Mesenchymal stem cell (in vitro differentiated cells and primary cell): ENCODE measurements at regions not wholly inside any gene's neighbourhood (a gene's known extent, or its start where the extent isn't known, plus 50 kb on each side); places are given as distances from the start of the nearest gene placed in this dataset.

ENCODE experiments used
- DNase-seq: peaks from one replicate; pipeline ENCODE4 v3.0.0-alpha.2; 2013
- H2AFZ ChIP-seq: one replicate; pipeline ENCODE4 v1.6.1; 2013; ENCODE audit warnings: low read depth, mild to moderate bottlenecking, control low read depth, inconsistent platforms, low read length, moderate library complexity
- H2AK5ac ChIP-seq: 2 replicates; pipeline ENCODE4 v1.6.1; 2013; ENCODE audit warnings: low read length, moderate library complexity, mild to moderate bottlenecking, inconsistent platforms; ENCODE audit not compliant: severe bottlenecking
- H2BK120ac ChIP-seq: one replicate; pipeline ENCODE4 v1.6.1; 2013; ENCODE audit warnings: low read depth, mild to moderate bottlenecking, inconsistent platforms, low read length, moderate library complexity
- H2BK12ac ChIP-seq, 2 experiments: one replicate each; pipeline ENCODE4 v1.6.1; 2013; ENCODE audit warnings: inconsistent platforms in 2 of 2, low read length in 2 of 2, mild to moderate bottlenecking in 2 of 2, moderate library complexity in 2 of 2, control low read depth in 1 of 2
- H2BK15ac ChIP-seq: one replicate; pipeline ENCODE4 v1.6.1; 2013; ENCODE audit warnings: mild to moderate bottlenecking, low read depth, inconsistent platforms; ENCODE audit not compliant: poor library complexity, severe bottlenecking
- H2BK5ac ChIP-seq: 2 replicates; pipeline ENCODE4 v1.6.1; 2013; ENCODE audit warnings: low read depth, mild to moderate bottlenecking, low read length, control low read depth, inconsistent platforms; ENCODE audit not compliant: poor library complexity, severe bottlenecking
- H3K14ac ChIP-seq, 2 experiments: one replicate each; pipeline ENCODE4 v1.6.1; 2013; ENCODE audit warnings: inconsistent platforms in 2 of 2, low read length in 2 of 2, control low read depth in 1 of 2, mild to moderate bottlenecking in 1 of 2, moderate library complexity in 1 of 2
- H3K18ac ChIP-seq, 2 experiments: one replicate each; pipeline ENCODE4 v1.6.1; 2013; ENCODE audit warnings: inconsistent platforms in 2 of 2, low read length in 2 of 2, control low read depth in 1 of 2, low read depth in 1 of 2, mild to moderate bottlenecking in 1 of 2
- H3K23ac ChIP-seq, 2 experiments: one replicate each; pipeline ENCODE4 v1.6.1; 2013; ENCODE audit warnings: inconsistent platforms in 2 of 2, low read length in 2 of 2, mild to moderate bottlenecking in 2 of 2, moderate library complexity in 2 of 2, control low read depth in 1 of 2
- H3K27ac ChIP-seq: 2 replicates; pipeline ENCODE4 v1.5.1; 2013; ENCODE audit warnings: mild to moderate bottlenecking, moderate library complexity, low read length, control low read depth, inconsistent platforms; ENCODE audit not compliant: poor library complexity, severe bottlenecking
- H3K27me3 ChIP-seq, 2 experiments: 2 replicates each; pipeline versions ENCODE4 v1.6.1 to v1.7.0; 2013; ENCODE audit warnings: low read length in 2 of 2, mild to moderate bottlenecking in 2 of 2, moderate library complexity in 2 of 2, control low read depth in 1 of 2, inconsistent platforms in 1 of 2; ENCODE audit not compliant: control insufficient read depth in 1 of 2, insufficient read depth in 1 of 2
- H3K36me3 ChIP-seq, 2 experiments: 2 replicates each; pipeline versions ENCODE4 v1.6.1 to v1.7.0; 2013; ENCODE audit warnings: low read length in 2 of 2, control low read depth in 1 of 2, inconsistent platforms in 1 of 2, low read depth in 1 of 2, mild to moderate bottlenecking in 1 of 2; ENCODE audit not compliant: insufficient read depth in 2 of 2, control insufficient read depth in 1 of 2
- H3K4ac ChIP-seq, 2 experiments: one replicate each; pipeline ENCODE4 v1.6.1; 2013; ENCODE audit warnings: inconsistent platforms in 2 of 2, low read length in 2 of 2, mild to moderate bottlenecking in 2 of 2, moderate library complexity in 2 of 2, control low read depth in 1 of 2, low read depth in 1 of 2
- H3K4me1 ChIP-seq: 2 replicates; pipeline ENCODE4 v1.6.1; 2013; ENCODE audit warnings: low read depth, low read length, control low read depth; ENCODE audit not compliant: control insufficient read depth, insufficient read depth
- H3K4me2 ChIP-seq: 2 replicates; pipeline ENCODE4 v1.6.1; 2013; ENCODE audit warnings: low read length, mild to moderate bottlenecking, inconsistent platforms; ENCODE audit not compliant: poor library complexity, severe bottlenecking
- H3K4me3 ChIP-seq, 2 experiments: 2 replicates each; pipeline versions ENCODE4 v1.5.1 to v1.7.0; 2013; ENCODE audit warnings: low read length in 2 of 2, mild to moderate bottlenecking in 2 of 2, control low read depth in 1 of 2, low read depth in 1 of 2; ENCODE audit not compliant: insufficient read depth in 1 of 2
- H3K79me1 ChIP-seq: replicated peaks from 2 replicates; pipeline ENCODE4 v1.6.1; 2013; ENCODE audit warnings: mild to moderate bottlenecking, control low read depth, low read length, inconsistent platforms; ENCODE audit not compliant: poor library complexity, severe bottlenecking
- H3K9ac ChIP-seq: 2 replicates; pipeline ENCODE4 v1.7.0; 2013; ENCODE audit warnings: mild to moderate bottlenecking, low read length, moderate library complexity
- H3K9me3 ChIP-seq: 2 replicates; pipeline ENCODE4 v1.7.0; 2013; ENCODE audit warnings: mild to moderate bottlenecking, low read length; ENCODE audit not compliant: control insufficient read depth
- H4K8ac ChIP-seq: one replicate; pipeline ENCODE4 v1.6.1; 2013; ENCODE audit warnings: inconsistent platforms, mild to moderate bottlenecking, low read length, moderate library complexity
- H4K91ac ChIP-seq: one replicate; pipeline ENCODE4 v1.6.1; 2013; ENCODE audit warnings: mild to moderate bottlenecking, low read length, inconsistent platforms
- WGBS: methylation state at CpG from one replicate; pipeline ENCODE4 v1.1.7; 2013; ENCODE audit warnings: mixed read lengths; 5-methylcytosine and 5-hydroxymethylcytosine counted together

DNA sequence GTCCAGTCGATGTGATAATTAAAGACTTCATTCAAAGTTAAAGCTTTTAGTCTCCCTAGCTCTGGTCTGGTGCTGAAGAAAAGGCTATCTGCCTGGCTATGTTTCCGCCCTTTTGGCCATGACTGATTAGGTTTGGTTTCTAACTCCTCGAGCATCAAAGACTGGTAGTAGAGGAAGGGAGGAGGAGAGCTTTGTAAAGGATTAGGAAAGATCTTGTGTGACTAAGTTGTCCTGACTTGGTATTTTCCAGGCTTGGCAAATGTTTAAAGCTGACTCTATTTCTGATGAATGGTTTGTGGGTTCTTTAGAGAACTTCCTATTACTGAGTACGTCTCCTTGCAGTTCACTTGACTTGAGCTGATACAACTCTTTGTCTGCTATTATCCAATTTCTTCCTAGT is 312.9 kb downstream of the GJA1 start:
- WGBS, result 57% methylated on average over 4 of the region's 4 CpGs
- no peaks in the 10 kb centered on the region for H3K4me1 ChIP-seq

GRCh38 chr6:121748850-121749249 is 313.4 kb downstream of the GJA1 start:
- peak; percentile 12 for DNase-seq
- Histone ChIP-seq H3K4me1 (no peaks in the 10 kb centered on the region), H3K9ac (peak overlapping the region; percentile 13), H3K36me3 (no peaks in the 10 kb centered on the region), H2AFZ (peak overlapping the region; percentile 18), H4K8ac (no peak overlapping the region), H3K27ac (no peak overlapping the region), H3K4ac (peak overlapping the region in 1 of 2 experiments; percentile 50), H2BK15ac (peak overlapping the region; percentile 52), H4K91ac (no peak overlapping the region), H3K79me1 (no peaks in the 10 kb centered on the region), H3K4me3 (no peak overlapping the region), H2BK12ac (peak overlapping the region in 1 of 2 experiments; percentile 77), H3K4me2 (no peak overlapping the region), H3K18ac (peak overlapping the region in 1 of 2 experiments; percentile 62), H2AK5ac (no peak overlapping the region), H2BK120ac (peak overlapping the region; percentile 2), H3K9me3 (peaks cover 3% of the 10 kb centered on the region), H3K14ac (no peak overlapping the region), H2BK5ac (no peak overlapping the region), H3K23ac (no peak overlapping the region), H3K27me3 (no peaks in the 10 kb centered on the region)
- WGBS, result 93% methylated on average over 2 of the region's 2 CpGs

More for the DNA sequence above, 312.9 kb downstream of the GJA1 start:
- Histone ChIP-seq H2BK5ac (no peak overlapping the region), H2AFZ (no peak overlapping the region), H2BK120ac (peak overlapping the region; percentile 2), H3K27ac (no peak overlapping the region), H3K4me3 (no peak overlapping the region), H3K9ac (peak overlapping the region; percentile 44), H2AK5ac (no peak overlapping the region), H3K27me3 (no peaks in the 10 kb centered on the region), H3K36me3 (no peaks in the 10 kb centered on the region), H3K4ac (peak overlapping the region in 1 of 2 experiments; percentile 50), H2BK15ac (no peak overlapping the region), H2BK12ac (peak overlapping the region in 1 of 2 experiments; percentile 77), H4K8ac (no peak overlapping the region), H3K23ac (no peak overlapping the region), H3K18ac (no peak overlapping the region), H3K9me3 (peaks cover 3% of the 10 kb centered on the region), H3K14ac (no peak overlapping the region), H3K4me2 (no peak overlapping the region), H3K79me1 (no peaks in the 10 kb centered on the region), H4K91ac (no peak overlapping the region)
- DNase-seq, result peak; percentile 86

DNA sequence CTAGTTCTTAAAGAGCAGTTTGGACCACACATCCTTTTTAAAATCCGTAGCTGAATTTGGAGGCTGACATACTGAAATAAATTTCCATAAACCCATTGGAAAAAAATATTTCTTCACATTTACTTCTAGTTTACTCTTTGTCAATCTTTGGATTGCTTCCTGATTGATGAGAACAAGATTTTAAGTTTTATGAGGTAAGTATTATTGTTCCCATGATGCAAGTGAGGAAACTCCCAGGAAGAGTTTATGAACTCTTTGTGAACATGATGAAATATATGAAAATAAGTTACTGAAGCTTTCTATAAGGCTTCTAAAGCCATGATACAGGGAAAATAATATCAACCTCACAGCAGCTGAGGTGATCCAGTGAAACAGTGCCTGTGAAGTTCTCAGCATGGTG is 320.0 kb downstream of the GJA1 start:
- H3K18ac ChIP-seq, result no peak overlapping the region
- H3K23ac ChIP-seq, result no peak overlapping the region
- H4K8ac ChIP-seq, result no peak overlapping the region
- peaks cover 3% of the 10 kb centered on the region for H3K9me3 ChIP-seq
- no peaks in the 10 kb centered on the region for H3K27me3 ChIP-seq
- H2AFZ ChIP-seq, result no peak overlapping the region
- no peaks in the 10 kb centered on the region for H3K36me3 ChIP-seq
- H2AK5ac ChIP-seq, result no peak overlapping the region
- no peak overlapping the region for H4K91ac ChIP-seq
- no peak overlapping the region for H3K4me3 ChIP-seq
- no peak overlapping the region for H3K4me2 ChIP-seq
- no peak overlapping the region for H3K9ac ChIP-seq
- H3K27ac ChIP-seq, result no peak overlapping the region
- no peak overlapping the region for H3K4ac ChIP-seq
- no peak overlapping the region for H2BK15ac ChIP-seq
- no peaks in the 10 kb centered on the region for H3K79me1 ChIP-seq
- WGBS, result no CpG with 5 or more reads among the region's 1 CpG
- H2BK5ac ChIP-seq, result no peak overlapping the region
- H3K4me1 ChIP-seq, result no peaks in the 10 kb centered on the region
- no peak overlapping the region for H2BK12ac ChIP-seq
- DNase-seq, result no peak
- H2BK120ac ChIP-seq, result no peak overlapping the region
- H3K14ac ChIP-seq, result no peak overlapping the region

DNA sequence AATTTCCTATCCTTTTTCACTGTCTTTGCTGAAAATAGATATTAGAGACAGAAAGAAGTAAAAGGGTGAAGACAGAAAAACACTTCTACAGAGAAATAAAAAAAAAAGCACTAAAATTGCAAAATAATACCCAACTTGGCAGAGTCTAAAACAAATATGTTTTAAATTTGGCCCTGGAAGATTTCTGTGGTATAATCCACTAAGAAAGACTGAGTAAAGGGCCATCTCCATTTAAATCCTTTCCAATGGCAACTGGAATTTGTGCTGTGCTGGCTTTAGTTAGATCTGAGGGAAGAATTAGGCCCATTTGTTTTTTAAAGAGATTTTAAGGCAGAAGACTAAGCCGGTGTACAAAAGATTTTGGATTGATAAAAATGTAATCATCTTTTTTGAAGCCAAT is 321.2 kb downstream of the GJA1 start:
- no peak overlapping the region for H3K4ac ChIP-seq
- H3K36me3 ChIP-seq, result no peaks in the 10 kb centered on the region
- H2BK120ac ChIP-seq, result no peak overlapping the region
- H3K9ac ChIP-seq, result no peak overlapping the region
- H3K4me1 ChIP-seq, result no peaks in the 10 kb centered on the region
- H3K4me2 ChIP-seq, result no peak overlapping the region
- no peak for DNase-seq
- no peak overlapping the region for H3K18ac ChIP-seq
- no peak overlapping the region for H3K14ac ChIP-seq
- no peak overlapping the region for H2BK12ac ChIP-seq
- H3K27ac ChIP-seq, result no peak overlapping the region
- H3K23ac ChIP-seq, result no peak overlapping the region
- H3K79me1 ChIP-seq, result no peaks in the 10 kb centered on the region
- H3K9me3 ChIP-seq, result no peaks in the 10 kb centered on the region
- no peaks in the 10 kb centered on the region for H3K27me3 ChIP-seq
- no CpG with 5 or more reads among the region's 1 CpG for WGBS
- no peak overlapping the region for H4K8ac ChIP-seq
- H4K91ac ChIP-seq, result no peak overlapping the region
- H2BK15ac ChIP-seq, result no peak overlapping the region
- H2BK5ac ChIP-seq, result no peak overlapping the region
- H3K4me3 ChIP-seq, result no peak overlapping the region
- H2AK5ac ChIP-seq, result no peak overlapping the region
- H2AFZ ChIP-seq, result no peak overlapping the region
